Effector memory CD8-positive, alpha-beta T cell (primary cell): ENCODE measurements at regions not wholly inside any gene's neighbourhood (a gene's known extent, or its start where the extent isn't known, plus 50 kb on each side); places are given as distances from the start of the nearest gene placed in this dataset.
"Not testable (repeated sequence)": the region's sequence is repeated elsewhere in the genome, so short reads cannot be mapped to it uniquely, and the experiment has no call there.

ENCODE experiments used
- ATAC-seq: fragments of 150-1000 bp; cut with Tn5 transposase; replicated peaks from 2 replicates; pipeline ENCODE4 v1.10.0; 2021; ENCODE audit warnings: mild to moderate bottlenecking, moderate library complexity
- DNase-seq, 3 experiments: peaks; one replicate each; pipeline ENCODE4 v3.0.0; 2021
- H3K27ac Mint-ChIP-seq, 2 donors: one replicate each; pipeline ENCODE4 v1.8.0; 2022; ENCODE audit warnings: mild to moderate bottlenecking in 2 of 2, mixed read lengths in 2 of 2, moderate library complexity in 2 of 2
- H3K27me3 Mint-ChIP-seq, 2 donors: one replicate each; pipeline ENCODE4 v1.8.0; 2022; ENCODE audit warnings: mixed read lengths in 2 of 2
- H3K36me3 Mint-ChIP-seq: one replicate; pipeline ENCODE4 v1.8.0; 2022; ENCODE audit warnings: mild to moderate bottlenecking, moderate library complexity, mixed read lengths; ENCODE audit not compliant: insufficient read depth
- H3K4me1 Mint-ChIP-seq, 2 donors: one replicate each; pipeline ENCODE4 v1.8.0; 2022; ENCODE audit warnings: low read depth in 2 of 2, mixed read lengths in 2 of 2
- H3K4me3 Mint-ChIP-seq, 2 donors: one replicate each; pipeline ENCODE4 v1.8.0; 2022; ENCODE audit warnings: mild to moderate bottlenecking in 2 of 2, mixed read lengths in 2 of 2, moderate library complexity in 2 of 2
- H3K9me3 Mint-ChIP-seq, 2 donors: one replicate each; pipeline ENCODE4 v1.8.0; 2022; ENCODE audit warnings: mixed read lengths in 2 of 2

- ATAC-seq, H3K36me3 Mint-ChIP-seq, H3K4me3 Mint-ChIP-seq, H3K27ac Mint-ChIP-seq, DNase-seq, H3K9me3 Mint-ChIP-seq, H3K4me1 Mint-ChIP-seq: not testable (repeated sequence)
- peaks cover 28 to 55% of the 10 kb centered on the region in 2 donors for H3K27me3 Mint-ChIP-seq
Measured at GRCh38 chr10:121669840-121670239, 71.6 kb upstream of the FGFR2 start.

DNA sequence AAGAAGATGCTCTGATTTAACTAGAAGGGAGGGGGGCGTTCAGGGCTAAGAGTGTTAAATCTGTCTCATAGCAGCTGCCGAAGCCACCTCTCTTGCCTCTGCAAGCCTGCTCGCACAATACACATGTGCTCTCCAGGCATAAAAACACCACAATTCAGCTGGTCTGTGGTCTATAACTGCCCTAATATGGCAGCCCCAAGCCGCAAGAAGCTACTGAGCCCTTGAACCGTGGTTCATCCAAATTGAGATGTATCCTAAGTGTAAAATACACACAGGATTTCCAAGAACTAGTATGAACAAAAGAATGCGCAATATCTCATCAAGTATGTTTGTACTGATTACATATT lies 70.8 kb upstream of the FGFR2 start:
- no peak for ATAC-seq
- H3K4me3 Mint-ChIP-seq = no peak overlapping the region
- DNase-seq = no peak

GRCh38 chr10:121668314-121669027 lies 70.2 kb upstream of the FGFR2 start:
- DNase-seq (no peak), ATAC-seq (no peak)
- peaks cover 1 to 5% of the 10 kb centered on the region in 2 donors for H3K9me3 Mint-ChIP-seq
- no peak overlapping the region for H3K27ac Mint-ChIP-seq
- H3K4me3 Mint-ChIP-seq = no peak overlapping the region
- peaks cover 25 to 56% of the 10 kb centered on the region in 2 donors for H3K27me3 Mint-ChIP-seq
- H3K4me1 Mint-ChIP-seq = no peaks in the 10 kb centered on the region
- no peaks in the 10 kb centered on the region for H3K36me3 Mint-ChIP-seq

More for the DNA sequence above, 70.8 kb upstream of the FGFR2 start:
- no peaks in the 10 kb centered on the region for H3K36me3 Mint-ChIP-seq
- H3K4me1 Mint-ChIP-seq = no peaks in the 10 kb centered on the region
- H3K27me3 Mint-ChIP-seq = peaks cover 21 to 55% of the 10 kb centered on the region in 2 donors
- peaks cover 1 to 5% of the 10 kb centered on the region in 2 donors for H3K9me3 Mint-ChIP-seq
- no peak overlapping the region for H3K27ac Mint-ChIP-seq

DNA sequence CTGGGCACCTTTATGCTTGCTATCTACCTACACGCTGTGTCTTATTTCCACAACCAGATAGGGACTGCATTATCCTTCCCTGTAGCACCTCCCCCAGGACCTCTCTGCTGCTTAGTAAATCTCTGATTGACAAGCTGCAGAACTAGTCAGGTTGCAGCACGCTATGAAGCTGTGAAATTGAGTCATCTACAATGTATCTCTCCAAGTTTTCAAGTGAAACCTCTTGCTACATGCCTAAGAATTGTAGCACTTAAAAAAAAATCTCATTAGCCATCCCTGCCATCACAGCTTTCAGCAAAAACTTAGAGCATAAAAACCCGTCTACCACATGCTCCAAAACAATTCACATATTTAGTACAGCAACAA lies 69.7 kb upstream of the FGFR2 start:
- Mint-ChIP-seq H3K27me3 (peaks cover 29 to 56% of the 10 kb centered on the region in 2 donors), H3K36me3 (no peaks in the 10 kb centered on the region), H3K9me3 (peaks cover 1 to 5% of the 10 kb centered on the region in 2 donors), H3K27ac (no peak overlapping the region), H3K4me3 (no peak overlapping the region), H3K4me1 (no peaks in the 10 kb centered on the region)
- DNase-seq (no peak), ATAC-seq (no peak)

DNA sequence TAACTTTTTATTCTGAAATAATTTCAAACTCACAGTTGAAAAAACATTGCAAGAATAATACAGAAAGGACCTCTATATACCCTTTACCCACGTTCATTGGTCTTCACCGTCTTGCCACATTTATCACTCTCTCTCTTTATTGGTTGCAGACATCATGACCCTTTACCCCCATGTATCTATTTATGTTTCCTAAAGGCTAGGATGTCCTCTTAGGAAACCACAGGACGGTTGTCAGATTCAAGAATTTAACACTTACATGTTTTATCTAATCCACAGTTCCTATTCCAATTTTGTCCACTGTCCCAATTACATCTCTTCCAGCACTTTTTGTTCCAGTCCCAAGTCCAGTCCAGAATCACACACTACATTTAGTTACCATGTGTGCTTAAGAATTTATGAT lies 67.6 kb upstream of the FGFR2 start:
- Mint-ChIP-seq H3K36me3 (peaks cover 2% of the 10 kb centered on the region), H3K4me3 (no peak overlapping the region), H3K4me1 (no peaks in the 10 kb centered on the region), H3K27ac (no peak overlapping the region), H3K27me3 (peaks cover 31 to 53% of the 10 kb centered on the region in 2 donors), H3K9me3 (peaks cover 1 to 5% of the 10 kb centered on the region in 2 donors)
- DNase-seq (no peak), ATAC-seq (no peak)

DNA sequence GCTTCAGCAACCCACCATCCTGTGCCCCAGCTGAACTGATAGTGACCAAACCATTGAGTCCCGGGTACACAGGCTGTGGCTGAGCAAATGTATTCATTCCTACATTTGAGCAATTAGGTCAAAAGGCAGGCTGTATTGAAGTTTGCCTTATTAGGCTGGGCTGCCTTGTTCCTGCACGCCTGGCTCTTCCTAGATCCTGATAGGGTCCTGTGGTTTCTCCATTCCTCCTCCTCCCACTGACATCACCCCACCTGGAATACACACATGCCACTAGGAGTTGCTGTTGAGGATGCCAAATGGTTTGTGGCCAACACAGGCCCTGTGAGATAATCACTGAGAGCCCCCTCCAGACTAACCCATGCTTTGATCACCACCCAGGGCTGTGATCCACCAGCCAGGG lies 66.4 kb upstream of the FGFR2 start:
- no peak for ATAC-seq
- no peak for DNase-seq
- no peak overlapping the region for H3K4me3 Mint-ChIP-seq
- H3K36me3 Mint-ChIP-seq = peaks cover 2% of the 10 kb centered on the region
- no peaks in the 10 kb centered on the region for H3K4me1 Mint-ChIP-seq
- no peak overlapping the region for H3K27ac Mint-ChIP-seq
- H3K27me3 Mint-ChIP-seq = peaks cover 23 to 42% of the 10 kb centered on the region in 2 donors
- peaks cover 1 to 5% of the 10 kb centered on the region in 2 donors for H3K9me3 Mint-ChIP-seq

DNA sequence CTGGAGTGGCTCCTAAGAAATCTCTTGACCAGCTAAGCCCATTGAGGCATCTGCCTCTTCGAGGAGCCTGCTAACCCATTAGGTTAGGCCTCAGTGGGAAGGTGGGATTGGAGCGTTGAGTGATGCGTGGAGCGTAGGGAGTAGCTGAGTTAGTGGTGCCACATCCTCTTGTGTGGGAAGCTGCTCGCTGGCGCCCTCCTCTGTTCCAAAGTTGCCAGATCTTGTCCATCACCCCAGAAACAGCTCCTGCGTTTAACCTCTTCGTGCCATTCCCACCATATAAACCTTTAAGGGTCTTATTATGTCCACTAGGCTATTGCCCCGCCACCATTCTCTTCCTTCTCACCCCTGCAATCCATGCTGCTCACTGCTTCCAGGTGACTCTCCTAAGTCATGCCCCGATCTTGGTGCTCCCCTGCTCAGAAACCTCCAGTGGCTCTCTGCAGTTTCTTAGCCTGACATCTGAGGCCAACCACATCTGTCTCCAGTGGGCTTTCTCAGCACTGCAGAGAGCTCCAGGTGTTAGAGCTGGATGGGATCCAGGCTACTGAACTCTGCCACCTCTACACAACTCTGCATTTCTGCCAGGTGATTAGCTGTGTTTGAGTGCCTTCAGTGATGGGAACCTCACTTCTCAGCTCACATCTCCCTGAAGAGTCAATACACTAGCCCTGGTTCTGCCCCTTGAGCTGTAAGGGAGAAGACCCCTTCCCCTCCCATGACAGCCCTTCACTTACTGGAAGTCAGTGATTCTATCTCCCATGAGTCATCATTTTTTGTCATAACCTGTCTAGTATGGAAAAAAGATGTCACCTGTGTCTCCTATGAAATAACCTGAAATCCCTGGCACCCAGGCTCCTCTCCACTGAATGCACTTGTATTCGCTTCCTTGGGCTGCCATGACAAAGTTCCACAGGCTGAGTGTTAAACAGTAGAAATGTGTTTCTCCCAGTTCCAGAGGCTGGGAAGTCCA lies 65.0 kb upstream of the FGFR2 start:
- ATAC-seq (no peak), DNase-seq (no peak)
- peaks cover 14 to 30% of the 10 kb centered on the region in 2 donors for H3K27me3 Mint-ChIP-seq
- H3K36me3 Mint-ChIP-seq = peaks cover 2% of the 10 kb centered on the region
- no peak overlapping the region for H3K4me3 Mint-ChIP-seq
- H3K27ac Mint-ChIP-seq = no peak overlapping the region
- H3K4me1 Mint-ChIP-seq = no peaks in the 10 kb centered on the region
- H3K9me3 Mint-ChIP-seq = peaks cover 1 to 5% of the 10 kb centered on the region in 2 donors

DNA sequence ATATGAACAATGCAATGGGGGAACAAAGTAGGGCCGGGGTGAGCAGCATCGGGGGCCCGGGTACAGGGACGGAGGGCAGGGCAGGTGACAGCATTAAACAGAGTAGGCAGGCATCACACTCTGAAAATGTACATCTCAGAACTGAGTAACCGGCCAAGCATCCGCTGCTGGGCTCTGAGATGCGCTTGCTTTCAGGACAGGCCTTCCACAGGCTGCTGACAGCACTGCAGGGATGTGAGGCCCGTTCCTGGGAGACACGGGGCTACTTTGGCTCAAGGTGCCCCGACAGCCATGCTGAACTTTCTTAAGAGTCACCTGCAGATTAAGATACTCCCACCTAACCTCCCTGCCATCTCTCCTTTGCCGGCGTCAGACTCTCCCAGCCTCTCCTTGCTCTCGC lies 64.3 kb upstream of the FGFR2 start:
- DNase-seq (no peak), ATAC-seq (no peak)
- no peak overlapping the region for H3K27ac Mint-ChIP-seq
- H3K4me1 Mint-ChIP-seq = no peaks in the 10 kb centered on the region
- H3K4me3 Mint-ChIP-seq = no peak overlapping the region
- peaks cover 1 to 5% of the 10 kb centered on the region in 2 donors for H3K9me3 Mint-ChIP-seq
- peaks cover 10 to 23% of the 10 kb centered on the region in 2 donors for H3K27me3 Mint-ChIP-seq
- H3K36me3 Mint-ChIP-seq = peaks cover 2% of the 10 kb centered on the region

GRCh38 chr10:121661451-121661851 lies 63.2 kb upstream of the FGFR2 start:
- no peak for ATAC-seq
- Mint-ChIP-seq H3K36me3 (peaks cover 2% of the 10 kb centered on the region), H3K27ac (no peak overlapping the region), H3K27me3 (peaks cover 10 to 22% of the 10 kb centered on the region in 2 donors), H3K4me1 (no peaks in the 10 kb centered on the region), H3K4me3 (no peak overlapping the region), H3K9me3 (peaks cover 1 to 5% of the 10 kb centered on the region in 2 donors)
- DNase-seq = no peak

- H3K4me1 Mint-ChIP-seq = no peaks in the 10 kb centered on the region
- ATAC-seq = no peak
- H3K4me3 Mint-ChIP-seq = no peak overlapping the region
- H3K9me3 Mint-ChIP-seq = no peaks in the 10 kb centered on the region
- H3K27me3 Mint-ChIP-seq = peaks cover 10 to 15% of the 10 kb centered on the region in 2 donors
- H3K36me3 Mint-ChIP-seq = peaks cover 2% of the 10 kb centered on the region
- no peak overlapping the region for H3K27ac Mint-ChIP-seq
- DNase-seq = no peak
Measured at GRCh38 chr10:121659236-121659635, 61.0 kb upstream of the FGFR2 start.

- DNase-seq = no peak
- Mint-ChIP-seq H3K4me3 (no peak overlapping the region), H3K27ac (no peak overlapping the region), H3K27me3 (peaks cover 6 to 10% of the 10 kb centered on the region in 2 donors), H3K9me3 (no peaks in the 10 kb centered on the region), H3K4me1 (no peaks in the 10 kb centered on the region), H3K36me3 (peaks cover 2% of the 10 kb centered on the region)
- no peak for ATAC-seq
Measured at GRCh38 chr10:121658611-121659010, 60.4 kb upstream of the FGFR2 start.

- Mint-ChIP-seq H3K27ac (no peak overlapping the region), H3K27me3 (peaks cover 4 to 5% of the 10 kb centered on the region in 2 donors), H3K9me3 (peaks cover 0 to 2% of the 10 kb centered on the region in 2 donors), H3K4me1 (no peaks in the 10 kb centered on the region), H3K4me3 (no peak overlapping the region), H3K36me3 (peaks cover 2% of the 10 kb centered on the region)
- DNase-seq = no peak
- ATAC-seq = no peak
Measured at GRCh38 chr10:121658111-121658510, 59.9 kb upstream of the FGFR2 start.

DNA sequence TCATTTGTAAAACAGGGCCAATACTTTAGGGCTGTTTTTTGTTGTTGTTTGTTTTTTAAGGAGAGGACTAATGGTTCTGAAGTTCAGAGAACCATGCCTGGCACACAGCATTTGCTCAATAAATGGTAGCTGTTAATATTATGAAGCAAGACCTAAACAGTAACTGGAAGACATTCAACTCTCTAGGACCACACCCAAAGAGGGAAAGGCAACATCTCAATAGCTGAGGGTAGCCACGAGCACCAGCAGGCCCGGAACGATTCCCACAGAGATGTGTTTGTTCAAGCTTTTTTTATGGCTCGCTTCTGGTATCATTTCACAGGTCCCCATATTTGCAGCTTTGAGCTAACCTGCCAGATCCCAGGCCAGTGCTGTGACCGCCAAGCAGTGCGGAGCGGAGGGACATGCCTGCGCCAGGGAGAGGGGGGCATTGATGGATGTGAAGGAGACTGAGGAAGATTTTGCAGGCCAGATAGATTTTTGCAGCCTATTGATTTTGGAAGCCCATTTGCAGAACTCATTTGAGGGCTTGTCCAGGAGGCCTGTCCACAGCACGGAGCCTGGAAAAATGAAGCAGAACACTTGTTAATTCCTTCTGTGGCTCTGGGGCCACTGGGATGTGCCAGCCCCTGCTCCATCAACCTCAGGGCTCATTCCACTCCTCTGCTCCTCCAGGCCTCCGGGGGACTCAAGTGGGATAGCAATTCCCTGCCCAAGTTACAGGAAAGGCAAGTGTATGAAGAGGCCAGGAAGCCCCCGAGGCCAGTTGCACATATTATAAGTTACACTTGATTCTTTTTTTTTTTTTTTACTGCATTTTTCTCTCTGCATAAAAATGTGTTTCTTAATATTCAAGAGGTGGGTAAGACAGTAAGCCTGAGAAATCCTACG lies 57.3 kb upstream of the FGFR2 start:
- Mint-ChIP-seq H3K27ac (no peak overlapping the region), H3K9me3 (peaks cover 0 to 2% of the 10 kb centered on the region in 2 donors), H3K36me3 (no peaks in the 10 kb centered on the region), H3K27me3 (peaks cover 0 to 15% of the 10 kb centered on the region in 2 donors), H3K4me1 (no peaks in the 10 kb centered on the region), H3K4me3 (no peak overlapping the region)
- ATAC-seq (no peak), DNase-seq (no peak)
